Cardiac muscle cell (in vitro differentiated cells and primary cell): ENCODE measurements at regions not wholly inside any gene's neighbourhood (a gene's known extent, or its start where the extent isn't known, plus 50 kb on each side); places are given as distances from the start of the nearest gene placed in this dataset.
"Not testable (repeated sequence)": the region's sequence is repeated elsewhere in the genome, so short reads cannot be mapped to it uniquely, and the experiment has no call there.

Experiments used
- DNase-seq, 2 donors: peaks; one replicate each; pipeline versions ENCODE4 v3.0.0 to v3.0.0-alpha.2; 2010 to 2017; ENCODE audit warnings: low read depth in 1 of 2, low spot score in 1 of 2
- H3K27ac ChIP-seq: fragments of 200-600 bp; sonication (generic); 2 replicates; pipeline ENCODE4 v1.5.1; 2016
- H3K27me3 ChIP-seq: fragments of 200-600 bp; sonication (generic); 2 replicates; pipeline ENCODE4 v1.6.0; 2016; ENCODE audit warnings: control low read depth
- H3K36me3 ChIP-seq: fragments of 200-600 bp; sonication (generic); 2 replicates; pipeline ENCODE4 v1.5.1; 2016; ENCODE audit warnings: control low read depth
- H3K4me1 ChIP-seq: fragments of 200-600 bp; sonication (generic); 2 replicates; pipeline ENCODE4 v1.8.1; 2017; ENCODE audit warnings: low read depth, mild to moderate bottlenecking, mixed run types
- H3K4me3 ChIP-seq: fragments of 200-600 bp; sonication (generic); 2 replicates; pipeline ENCODE4 v1.5.1; 2016; ENCODE audit warnings: mild to moderate bottlenecking
- H3K9me3 ChIP-seq: fragments of 200-600 bp; sonication (generic); 2 replicates; pipeline ENCODE4 v1.5.1; 2017; ENCODE audit warnings: low read depth, mild to moderate bottlenecking, control low read depth
- TF ChIP-seq, protein P1 (sequence below): IDR thresholded peaks from 2 replicates; pipeline ENCODE4 v1.5.1; 2012; ENCODE audit warnings: low read depth, mild to moderate bottlenecking, low read length

DNA sequence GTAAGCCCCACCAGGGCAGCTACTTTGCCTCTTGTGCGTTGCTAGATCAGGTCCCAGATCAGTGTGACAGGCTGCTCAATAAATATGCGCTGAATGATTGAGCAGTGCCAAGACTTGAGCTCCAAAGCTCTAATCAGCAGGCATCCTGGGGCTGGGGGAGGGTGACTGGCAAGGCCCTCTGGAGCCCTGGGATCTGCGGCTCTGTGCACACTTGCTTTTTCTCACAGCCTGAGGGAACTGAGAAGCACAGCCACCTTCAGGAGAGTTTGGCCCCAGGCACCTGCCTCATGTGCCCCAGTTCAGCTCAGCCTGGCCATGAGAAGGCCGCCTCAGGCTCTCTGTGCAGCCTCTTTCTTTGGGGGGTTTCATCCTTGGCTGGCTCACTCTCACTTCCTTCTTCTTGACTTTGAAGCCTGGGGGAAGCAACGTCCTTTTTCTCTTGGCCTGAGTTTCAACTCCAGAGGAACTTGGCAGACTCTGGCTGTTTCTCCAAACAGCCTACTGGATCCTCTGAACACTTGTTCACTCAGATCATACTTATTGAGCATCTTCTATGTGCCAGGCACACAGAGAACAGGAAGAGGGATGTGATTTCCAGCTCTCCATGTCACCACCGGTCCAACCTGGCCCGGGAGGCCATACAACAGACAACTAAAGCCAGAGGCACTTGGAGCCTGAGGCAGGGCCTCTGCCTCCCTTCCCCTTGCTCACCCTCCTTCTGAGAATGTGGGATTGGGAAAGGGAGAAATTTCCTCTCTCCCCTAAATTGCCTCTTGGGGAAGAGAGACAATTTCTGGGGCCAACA is 114.0 kb downstream of the VEGFA start:
- no peaks in the 10 kb centered on the region for H3K36me3 ChIP-seq
- TF ChIP-seq, protein P1, sequence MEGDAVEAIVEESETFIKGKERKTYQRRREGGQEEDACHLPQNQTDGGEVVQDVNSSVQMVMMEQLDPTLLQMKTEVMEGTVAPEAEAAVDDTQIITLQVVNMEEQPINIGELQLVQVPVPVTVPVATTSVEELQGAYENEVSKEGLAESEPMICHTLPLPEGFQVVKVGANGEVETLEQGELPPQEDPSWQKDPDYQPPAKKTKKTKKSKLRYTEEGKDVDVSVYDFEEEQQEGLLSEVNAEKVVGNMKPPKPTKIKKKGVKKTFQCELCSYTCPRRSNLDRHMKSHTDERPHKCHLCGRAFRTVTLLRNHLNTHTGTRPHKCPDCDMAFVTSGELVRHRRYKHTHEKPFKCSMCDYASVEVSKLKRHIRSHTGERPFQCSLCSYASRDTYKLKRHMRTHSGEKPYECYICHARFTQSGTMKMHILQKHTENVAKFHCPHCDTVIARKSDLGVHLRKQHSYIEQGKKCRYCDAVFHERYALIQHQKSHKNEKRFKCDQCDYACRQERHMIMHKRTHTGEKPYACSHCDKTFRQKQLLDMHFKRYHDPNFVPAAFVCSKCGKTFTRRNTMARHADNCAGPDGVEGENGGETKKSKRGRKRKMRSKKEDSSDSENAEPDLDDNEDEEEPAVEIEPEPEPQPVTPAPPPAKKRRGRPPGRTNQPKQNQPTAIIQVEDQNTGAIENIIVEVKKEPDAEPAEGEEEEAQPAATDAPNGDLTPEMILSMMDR, result no peak
- DNase-seq, result peak in 1 of 2 donors; percentile 25
- peaks cover 8% of the 10 kb centered on the region for H3K4me1 ChIP-seq
- no peaks in the 10 kb centered on the region for H3K27me3 ChIP-seq
- H3K4me3 ChIP-seq, result no peak overlapping the region
- no peak overlapping the region for H3K27ac ChIP-seq
- no peaks in the 10 kb centered on the region for H3K9me3 ChIP-seq

DNA sequence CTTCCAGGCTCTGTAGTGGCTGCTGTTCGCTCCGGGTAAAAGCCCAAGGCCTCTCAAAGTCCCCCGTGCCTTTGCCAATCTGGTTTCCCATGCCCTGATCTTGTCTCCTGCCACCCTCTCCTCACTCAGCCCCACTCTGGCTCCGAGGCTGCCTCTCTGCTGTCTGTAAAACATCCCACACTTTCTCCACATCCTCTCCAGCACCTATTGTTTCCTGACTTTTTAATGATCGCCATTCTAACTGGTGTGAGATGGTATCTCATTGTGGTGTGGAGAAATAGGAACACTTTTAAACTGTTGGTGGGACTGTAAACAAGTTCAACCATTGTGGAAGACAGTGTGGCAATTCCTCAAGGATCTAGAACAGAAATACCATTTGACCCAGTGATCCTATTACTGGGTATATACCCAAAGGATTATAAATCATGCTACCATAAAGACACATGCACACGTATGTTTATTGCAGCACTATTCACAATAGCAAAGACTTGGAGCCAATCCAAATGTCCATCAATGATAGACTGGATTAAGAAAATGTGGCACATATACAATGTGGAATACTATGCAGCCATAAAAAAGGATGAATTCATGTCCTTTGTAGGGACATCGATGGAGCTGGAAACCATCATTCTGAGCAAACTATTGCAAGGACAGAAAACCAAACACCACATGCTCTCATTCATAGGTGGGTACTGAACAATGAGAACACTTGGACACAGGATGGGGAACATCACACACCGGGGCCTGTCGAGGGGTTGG is 112.9 kb downstream of the VEGFA start:
- not testable (repeated sequence) for H3K4me1 ChIP-seq, H3K4me3 ChIP-seq, DNase-seq, H3K27me3 ChIP-seq, H3K27ac ChIP-seq, H3K9me3 ChIP-seq, H3K36me3 ChIP-seq

DNA sequence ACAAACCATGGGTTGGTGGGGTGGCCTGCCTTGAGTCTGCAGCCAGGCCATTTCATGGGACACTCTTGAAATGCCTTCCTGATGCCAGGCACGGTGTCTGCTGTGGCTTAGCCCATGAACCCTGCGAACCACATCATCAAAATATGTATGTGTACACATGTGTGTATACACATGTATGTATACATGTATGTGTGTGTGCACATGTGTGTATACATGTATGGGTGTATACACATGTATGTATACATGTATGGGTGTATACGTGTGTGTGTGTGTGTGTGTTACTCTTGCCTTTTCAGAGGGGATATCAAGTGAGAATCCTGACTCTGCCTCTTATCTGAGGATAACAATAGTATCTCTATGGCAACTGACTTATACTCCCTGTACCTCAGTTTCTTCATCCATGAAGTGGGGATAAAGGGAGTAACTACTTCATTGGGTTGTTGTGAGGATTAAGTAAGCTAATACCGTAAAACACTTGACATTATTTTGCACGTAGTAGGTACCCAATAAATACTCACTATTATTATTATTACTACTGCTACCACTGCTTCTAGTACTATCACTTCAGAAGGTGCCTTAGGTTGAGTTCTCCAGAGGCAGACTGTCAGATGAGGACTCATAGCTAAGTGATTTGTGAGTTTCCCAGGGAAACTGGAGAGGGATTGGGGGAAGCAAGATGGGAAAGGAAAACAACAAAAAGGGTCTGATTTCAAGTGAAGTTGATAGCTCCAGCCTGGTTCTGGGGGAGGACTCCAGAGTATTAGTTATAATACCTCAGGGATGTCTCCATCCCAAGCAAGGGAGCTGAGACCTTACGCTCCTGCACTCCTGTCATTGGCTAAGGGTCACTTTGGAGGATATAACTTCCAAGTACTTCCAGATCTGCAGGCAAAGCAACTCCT is 110.5 kb downstream of the VEGFA start:
- Histone ChIP-seq H3K4me1 (peaks cover 17% of the 10 kb centered on the region), H3K27me3 (no peaks in the 10 kb centered on the region)

DNA sequence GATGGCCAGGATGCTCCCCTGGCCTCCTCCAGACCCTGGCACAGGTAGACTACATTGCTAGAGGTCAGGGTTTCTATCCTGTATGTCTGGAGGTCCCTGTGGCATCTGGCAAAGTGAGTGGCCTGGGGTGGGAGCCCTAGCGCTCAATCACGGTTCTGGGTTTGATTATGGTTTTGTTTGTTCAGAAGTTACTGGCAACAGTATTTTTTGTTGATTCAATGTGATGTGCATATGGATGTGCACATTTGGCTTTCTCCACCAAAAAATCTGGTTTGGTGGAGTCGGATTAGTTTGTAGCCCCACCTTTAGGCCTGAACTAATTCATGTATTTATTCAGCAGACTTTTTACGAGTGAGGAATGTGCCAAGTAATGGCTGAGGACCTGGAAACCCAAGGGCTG is 109.7 kb downstream of the VEGFA start:
- no peaks in the 10 kb centered on the region for H3K27me3 ChIP-seq
- DNase-seq, result no peak
- no peak overlapping the region for H3K27ac ChIP-seq
- peaks cover 17% of the 10 kb centered on the region for H3K4me1 ChIP-seq
- no peaks in the 10 kb centered on the region for H3K9me3 ChIP-seq
- H3K36me3 ChIP-seq, result no peaks in the 10 kb centered on the region
- TF ChIP-seq, protein P1, result no peak
- H3K4me3 ChIP-seq, result no peak overlapping the region

More for the DNA sequence above, 110.5 kb downstream of the VEGFA start:
- DNase-seq, result no peak
- Histone ChIP-seq H3K4me3 (no peak overlapping the region), H3K36me3 (no peaks in the 10 kb centered on the region), H3K9me3 (no peaks in the 10 kb centered on the region), H3K27ac (no peak overlapping the region)
- TF ChIP-seq, protein P1, result no peak

DNA sequence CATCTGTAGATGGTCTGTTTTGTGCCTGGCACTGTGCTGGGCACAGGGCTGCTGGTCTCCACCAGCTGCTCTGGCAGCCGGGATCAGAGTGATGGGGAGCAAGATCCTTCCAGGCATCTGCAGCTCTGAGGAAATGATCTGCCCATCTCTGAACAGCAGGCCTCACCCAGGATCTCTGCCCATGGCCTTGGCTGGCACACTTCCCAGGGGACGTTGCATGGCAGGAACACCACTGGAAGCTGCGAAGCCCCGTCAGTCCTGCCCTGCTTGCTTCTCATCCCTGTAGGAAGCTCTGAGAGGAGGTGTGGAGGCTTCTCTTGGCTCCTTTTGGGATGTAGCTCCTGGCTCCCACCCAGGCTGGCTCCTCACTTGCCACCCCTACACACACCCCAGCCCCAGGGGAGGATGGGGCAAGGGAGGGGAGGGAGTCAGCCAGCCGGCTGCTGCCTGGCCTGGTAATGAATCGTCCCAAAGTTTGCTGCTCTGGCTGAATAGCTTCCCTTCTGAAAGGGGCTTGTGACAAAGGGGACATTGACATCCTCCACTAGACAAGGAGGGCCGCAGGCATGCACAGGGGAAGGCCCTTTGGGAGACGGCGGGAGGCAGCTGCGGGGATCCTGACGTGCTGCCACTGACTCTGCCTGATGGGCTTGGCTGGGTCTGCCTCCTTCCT is 108.9 kb downstream of the VEGFA start:
- DNase-seq, result peak in 1 of 2 donors; percentile 15
- Histone ChIP-seq H3K9me3 (no peaks in the 10 kb centered on the region), H3K4me3 (no peak overlapping the region), H3K4me1 (peaks cover 24% of the 10 kb centered on the region), H3K36me3 (no peaks in the 10 kb centered on the region), H3K27ac (no peak overlapping the region), H3K27me3 (no peaks in the 10 kb centered on the region)
- TF ChIP-seq, protein P1, result no peak
